IMR-90 (cell line): ENCODE measurements at regions not wholly inside any gene's neighbourhood (a gene's known extent, or its start where the extent isn't known, plus 50 kb on each side); places are given as distances from the start of the nearest gene placed in this dataset.

ENCODE experiments used
- ATAC-seq: fragments of 200-7000 bp; cut with Tn5 transposase; 2 replicates; pipeline ENCODE4 v1.9.1; 2020; ENCODE audit warnings: low read depth, mild to moderate bottlenecking, moderate library complexity
- BruUV-seq: library from RNA; stranded (reverse); fragments of 400-500 nt; replicated peaks from 2 replicates; lab custom pipeline; 2021; lab: Mats Ljungman, UMichigan
- CTCF ChIA-PET: fragments of 300-600 bp; formaldehyde crosslinking; extraction: SDS; loops from one replicate; lab custom pipeline; 2021; ENCODE audit warnings: antibody characterized with exemption; lab: Yijun Ruan, JAX
- POLR2A ChIA-PET: fragments of 300-600 bp; sonication (Branson Sonifier 250); formaldehyde crosslinking; loops from one replicate; lab custom pipeline; 2022; ENCODE audit warnings: antibody characterized with exemption; ENCODE audit not compliant: unreplicated experiment; lab: Charles Lee
- DNase-seq: peaks from one replicate; pipeline ENCODE4 v3.0.0; 2013
- H2AFZ ChIP-seq: replicated peaks from 2 replicates; pipeline ENCODE3; 2013; ENCODE audit warnings: low read length, mild to moderate bottlenecking; ENCODE audit not compliant: poor library complexity
- H2AK5ac ChIP-seq: 2 replicates; pipeline ENCODE4 v1.6.1; 2013; ENCODE audit warnings: low read depth, low read length, inconsistent platforms
- H2AK9ac ChIP-seq: replicated peaks from 2 replicates; pipeline ENCODE3; 2013; ENCODE audit warnings: mild to moderate bottlenecking, low read depth, low read length, moderate library complexity; ENCODE audit not compliant: poor library complexity
- H2BK120ac ChIP-seq: 2 replicates; pipeline ENCODE4 v1.6.1; 2013; ENCODE audit warnings: low read depth, low read length, inconsistent platforms
- H2BK15ac ChIP-seq: 3 replicates; pipeline ENCODE4 v1.6.1; 2013; ENCODE audit warnings: low read depth, low read length, inconsistent platforms
- H2BK20ac ChIP-seq: 2 replicates; pipeline ENCODE4 v1.6.1; 2013; ENCODE audit warnings: low read depth, mild to moderate bottlenecking, inconsistent platforms, low read length, moderate library complexity
- H2BK5ac ChIP-seq: 2 replicates; pipeline ENCODE4 v1.6.1; 2013; ENCODE audit warnings: mild to moderate bottlenecking, low read depth, low read length, inconsistent platforms; ENCODE audit not compliant: poor library complexity, severe bottlenecking
- H3K14ac ChIP-seq: replicated peaks from 2 replicates; pipeline ENCODE4 v1.6.1; 2013; ENCODE audit warnings: low read depth, low read length, inconsistent platforms
- H3K18ac ChIP-seq: 2 replicates; pipeline ENCODE4 v1.6.1; 2013; ENCODE audit warnings: low read depth, low read length, control low read depth
- H3K23ac ChIP-seq: 2 replicates; pipeline ENCODE4 v1.6.1; 2013; ENCODE audit warnings: low read depth, low read length, inconsistent platforms
- H3K27ac ChIP-seq: 2 replicates; pipeline ENCODE4 v1.5.1; 2013; ENCODE audit warnings: mild to moderate bottlenecking, control low read depth, low read length; ENCODE audit not compliant: insufficient read depth
- H3K27me3 ChIP-seq: 2 replicates; pipeline ENCODE4 v1.6.1; 2013; ENCODE audit warnings: low read length; ENCODE audit not compliant: control insufficient read depth, insufficient read depth
- H3K36me3 ChIP-seq: 2 replicates; pipeline ENCODE4 v1.6.1; 2013; ENCODE audit warnings: low read length, mixed read lengths; ENCODE audit not compliant: control insufficient read depth, insufficient read depth
- H3K4ac ChIP-seq: 2 replicates; pipeline ENCODE4 v1.6.1; 2013; ENCODE audit warnings: low read depth, low read length, inconsistent platforms
- H3K4me1 ChIP-seq: 2 replicates; pipeline ENCODE4 v1.6.1; 2013; ENCODE audit warnings: low read length, mixed read lengths; ENCODE audit not compliant: control insufficient read depth, insufficient read depth
- H3K4me2 ChIP-seq: 2 replicates; pipeline ENCODE4 v1.6.1; 2013; ENCODE audit warnings: low read depth, mild to moderate bottlenecking, control low read depth, low read length, moderate library complexity
- H3K4me3 ChIP-seq: 2 replicates; pipeline ENCODE4 v1.5.1; 2013; ENCODE audit warnings: low read depth, mild to moderate bottlenecking, control low read depth, low read length, moderate library complexity; ENCODE audit not compliant: insufficient read depth
- H3K56ac ChIP-seq: 2 replicates; pipeline ENCODE4 v1.6.1; 2013; ENCODE audit warnings: low read length, inconsistent platforms; ENCODE audit not compliant: insufficient read depth; ENCODE audit errors: extremely low read depth
- H3K79me1 ChIP-seq, 2 experiments: 2 replicates each; pipeline ENCODE4 v1.6.1; 2013; ENCODE audit warnings: low read length in 2 of 2, inconsistent platforms in 1 of 2, low read depth in 1 of 2
- H3K9ac ChIP-seq: 2 replicates; pipeline ENCODE4 v1.6.1; 2013; ENCODE audit warnings: low read depth, low read length, control low read depth
- H3K9me1 ChIP-seq: 2 replicates; pipeline ENCODE4 v1.6.1; 2013; ENCODE audit warnings: low read length, inconsistent platforms; ENCODE audit not compliant: insufficient read depth
- H3K9me3 ChIP-seq: 2 replicates; pipeline ENCODE4 v1.6.1; 2013; ENCODE audit warnings: low read length; ENCODE audit not compliant: control insufficient read depth, insufficient read depth
- H4K20me1 ChIP-seq: 2 replicates; pipeline ENCODE4 v1.6.1; 2013; ENCODE audit warnings: low read length, inconsistent platforms; ENCODE audit not compliant: insufficient read depth
- H4K5ac ChIP-seq: 2 replicates; pipeline ENCODE4 v1.6.1; 2013; ENCODE audit warnings: mild to moderate bottlenecking, low read depth, low read length, control low read depth
- H4K8ac ChIP-seq, 2 experiments: 2 replicates each; pipeline ENCODE4 v1.6.1; 2013; ENCODE audit warnings: low read depth in 2 of 2, low read length in 2 of 2, control low read depth in 1 of 2, inconsistent platforms in 1 of 2
- H4K91ac ChIP-seq: 2 replicates; pipeline ENCODE4 v1.6.1; 2013; ENCODE audit warnings: low read depth, low read length, inconsistent platforms; ENCODE audit not compliant: insufficient read depth
- MAZ ChIP-seq: IDR thresholded peaks from 2 replicates; pipeline ENCODE4 v1.6.1; 2012; ENCODE audit warnings: low read depth, mild to moderate bottlenecking, low read length, improper control_type of control experiment, moderate library complexity, borderline replicate concordance
- WGBS, 2 experiments: methylation state at CpG; one replicate each; pipeline versions ENCODE4 v1.1.5 to v1.1.7; 2013; ENCODE audit warnings: missing lambda C conversion rate in 2 of 2; ENCODE audit not compliant: insufficient read length in 1 of 2; ENCODE audit errors: extremely low coverage in 2 of 2; 5-methylcytosine and 5-hydroxymethylcytosine counted together
- dilution Hi-C: fragments of 300-500 bp; cut with HindIII; formaldehyde crosslinking; loops from one replicate; pipeline ENCODE4 v1.14.3; 2018; ENCODE audit warnings: low sequenced_read_pairs; ENCODE audit not compliant: unreplicated experiment
- in situ Hi-C: fragments of 300-500 bp; cut with MboI; formaldehyde crosslinking; loops from 3 replicates; pipeline ENCODE4 v1.14.3; 2019; ENCODE audit warnings: low sequenced_read_pairs, inconsistent platforms, mixed read lengths
- intact Hi-C: fragments of 100-400 bp; cut with micrococcal nuclease; formaldehyde crosslinking; loops from 2 replicates; pipeline ENCODE4 v1.10.0; 2022

DNA sequence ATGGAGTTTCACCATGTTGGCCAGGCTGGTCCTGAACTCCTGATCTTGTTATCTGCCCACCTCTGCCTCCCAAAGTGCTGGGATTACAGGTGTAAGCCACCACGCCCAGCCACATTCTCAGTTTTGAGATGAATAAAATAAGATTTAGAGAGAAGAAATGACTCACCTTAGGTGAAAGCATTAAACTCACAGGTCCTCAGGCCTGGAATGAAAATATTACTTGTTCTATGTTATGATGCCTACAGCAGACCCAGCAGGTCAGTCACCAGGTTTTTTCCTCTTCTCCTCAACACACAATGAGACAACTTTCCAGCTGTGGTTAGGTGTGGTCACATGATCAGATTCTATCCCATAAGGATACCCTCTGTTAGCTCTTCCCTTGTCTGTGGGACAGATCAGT, 150.3 kb downstream of the C16orf95 start:
- H3K9ac ChIP-seq = no peak overlapping the region
- H2AK5ac ChIP-seq = no peak overlapping the region
- no peaks in the 10 kb centered on the region for H3K79me1 ChIP-seq
- ATAC-seq = no peak
- no CpG with 5 or more reads among the region's 1 CpG for WGBS, 2 experiments
- no TSS peak for BruUV-seq
- H3K23ac ChIP-seq = no peak overlapping the region; the same call in 1 of the 2 replicates
- ChIA-PET CTCF (no interaction called here), POLR2A (no interaction called here)
- H4K91ac ChIP-seq = no peak overlapping the region
- no peak overlapping the region for H3K4ac ChIP-seq
- no peak overlapping the region for H3K18ac ChIP-seq
- no peak overlapping the region for H3K4me2 ChIP-seq
- no peak overlapping the region for H4K5ac ChIP-seq
- no peak overlapping the region for H3K4me3 ChIP-seq
- no peak overlapping the region for H2AFZ ChIP-seq
- no peak overlapping the region for H2BK20ac ChIP-seq
- H3K9me1 ChIP-seq = no peaks in the 10 kb centered on the region; the same call in 1 of the 2 replicates
- no peak for DNase-seq
- intact Hi-C loops (no loop called here), dilution Hi-C loops (no loop called here), in situ Hi-C loops (no loop called here)
- peaks cover 4% of the 10 kb centered on the region; the same call in 1 of the 2 replicates for H3K9me3 ChIP-seq
- no peak overlapping the region for H4K8ac ChIP-seq
- no peaks in the 10 kb centered on the region for H3K4me1 ChIP-seq
- no peak overlapping the region for H3K14ac ChIP-seq
- H3K27ac ChIP-seq = no peak overlapping the region
- no peaks in the 10 kb centered on the region for H3K36me3 ChIP-seq
- H2BK15ac ChIP-seq = no peak overlapping the region
- H2BK120ac ChIP-seq = no peak overlapping the region
- H3K27me3 ChIP-seq = peaks cover 38% of the 10 kb centered on the region
- TF ChIP-seq MAZ = no peak
- H2BK5ac ChIP-seq = no peak overlapping the region
- no peak overlapping the region for H2AK9ac ChIP-seq
- H3K56ac ChIP-seq = no peak overlapping the region
- no peaks in the 10 kb centered on the region for H4K20me1 ChIP-seq
